IMR-90 (cell line): ENCODE measurements at regions not wholly inside any gene's neighbourhood (a gene's known extent, or its start where the extent isn't known, plus 50 kb on each side); places are given as distances from the start of the nearest gene placed in this dataset.

Source experiments
- ATAC-seq: fragments of 200-7000 bp; cut with Tn5 transposase; 2 replicates; pipeline ENCODE4 v1.9.1; 2020; ENCODE audit warnings: low read depth, mild to moderate bottlenecking, moderate library complexity
- BruUV-seq: library from RNA; stranded (reverse); fragments of 400-500 nt; replicated peaks from 2 replicates; lab custom pipeline; 2021; lab: Mats Ljungman, UMichigan
- CTCF ChIA-PET: fragments of 300-600 bp; formaldehyde crosslinking; extraction: SDS; loops from one replicate; lab custom pipeline; 2021; ENCODE audit warnings: antibody characterized with exemption; lab: Yijun Ruan, JAX
- POLR2A ChIA-PET: fragments of 300-600 bp; sonication (Branson Sonifier 250); formaldehyde crosslinking; loops from one replicate; lab custom pipeline; 2022; ENCODE audit warnings: antibody characterized with exemption; ENCODE audit not compliant: unreplicated experiment; lab: Charles Lee
- DNase-seq: peaks from one replicate; pipeline ENCODE4 v3.0.0; 2013
- H2AFZ ChIP-seq: replicated peaks from 2 replicates; pipeline ENCODE3; 2013; ENCODE audit warnings: low read length, mild to moderate bottlenecking; ENCODE audit not compliant: poor library complexity
- H2AK5ac ChIP-seq: 2 replicates; pipeline ENCODE4 v1.6.1; 2013; ENCODE audit warnings: low read depth, low read length, inconsistent platforms
- H2AK9ac ChIP-seq: replicated peaks from 2 replicates; pipeline ENCODE3; 2013; ENCODE audit warnings: mild to moderate bottlenecking, low read depth, low read length, moderate library complexity; ENCODE audit not compliant: poor library complexity
- H2BK120ac ChIP-seq: 2 replicates; pipeline ENCODE4 v1.6.1; 2013; ENCODE audit warnings: low read depth, low read length, inconsistent platforms
- H2BK15ac ChIP-seq: 3 replicates; pipeline ENCODE4 v1.6.1; 2013; ENCODE audit warnings: low read depth, low read length, inconsistent platforms
- H2BK20ac ChIP-seq: 2 replicates; pipeline ENCODE4 v1.6.1; 2013; ENCODE audit warnings: low read depth, mild to moderate bottlenecking, inconsistent platforms, low read length, moderate library complexity
- H2BK5ac ChIP-seq: 2 replicates; pipeline ENCODE4 v1.6.1; 2013; ENCODE audit warnings: mild to moderate bottlenecking, low read depth, low read length, inconsistent platforms; ENCODE audit not compliant: poor library complexity, severe bottlenecking
- H3K14ac ChIP-seq: replicated peaks from 2 replicates; pipeline ENCODE4 v1.6.1; 2013; ENCODE audit warnings: low read depth, low read length, inconsistent platforms
- H3K18ac ChIP-seq: 2 replicates; pipeline ENCODE4 v1.6.1; 2013; ENCODE audit warnings: low read depth, low read length, control low read depth
- H3K23ac ChIP-seq: 2 replicates; pipeline ENCODE4 v1.6.1; 2013; ENCODE audit warnings: low read depth, low read length, inconsistent platforms
- H3K27ac ChIP-seq: 2 replicates; pipeline ENCODE4 v1.5.1; 2013; ENCODE audit warnings: mild to moderate bottlenecking, control low read depth, low read length; ENCODE audit not compliant: insufficient read depth
- H3K27me3 ChIP-seq: 2 replicates; pipeline ENCODE4 v1.6.1; 2013; ENCODE audit warnings: low read length; ENCODE audit not compliant: control insufficient read depth, insufficient read depth
- H3K36me3 ChIP-seq: 2 replicates; pipeline ENCODE4 v1.6.1; 2013; ENCODE audit warnings: low read length, mixed read lengths; ENCODE audit not compliant: control insufficient read depth, insufficient read depth
- H3K4ac ChIP-seq: 2 replicates; pipeline ENCODE4 v1.6.1; 2013; ENCODE audit warnings: low read depth, low read length, inconsistent platforms
- H3K4me1 ChIP-seq: 2 replicates; pipeline ENCODE4 v1.6.1; 2013; ENCODE audit warnings: low read length, mixed read lengths; ENCODE audit not compliant: control insufficient read depth, insufficient read depth
- H3K4me2 ChIP-seq: 2 replicates; pipeline ENCODE4 v1.6.1; 2013; ENCODE audit warnings: low read depth, mild to moderate bottlenecking, control low read depth, low read length, moderate library complexity
- H3K4me3 ChIP-seq: 2 replicates; pipeline ENCODE4 v1.5.1; 2013; ENCODE audit warnings: low read depth, mild to moderate bottlenecking, control low read depth, low read length, moderate library complexity; ENCODE audit not compliant: insufficient read depth
- H3K56ac ChIP-seq: 2 replicates; pipeline ENCODE4 v1.6.1; 2013; ENCODE audit warnings: low read length, inconsistent platforms; ENCODE audit not compliant: insufficient read depth; ENCODE audit errors: extremely low read depth
- H3K79me1 ChIP-seq, 2 experiments: 2 replicates each; pipeline ENCODE4 v1.6.1; 2013; ENCODE audit warnings: low read length in 2 of 2, inconsistent platforms in 1 of 2, low read depth in 1 of 2
- H3K9ac ChIP-seq: 2 replicates; pipeline ENCODE4 v1.6.1; 2013; ENCODE audit warnings: low read depth, low read length, control low read depth
- H3K9me1 ChIP-seq: 2 replicates; pipeline ENCODE4 v1.6.1; 2013; ENCODE audit warnings: low read length, inconsistent platforms; ENCODE audit not compliant: insufficient read depth
- H3K9me3 ChIP-seq: 2 replicates; pipeline ENCODE4 v1.6.1; 2013; ENCODE audit warnings: low read length; ENCODE audit not compliant: control insufficient read depth, insufficient read depth
- H4K20me1 ChIP-seq: 2 replicates; pipeline ENCODE4 v1.6.1; 2013; ENCODE audit warnings: low read length, inconsistent platforms; ENCODE audit not compliant: insufficient read depth
- H4K5ac ChIP-seq: 2 replicates; pipeline ENCODE4 v1.6.1; 2013; ENCODE audit warnings: mild to moderate bottlenecking, low read depth, low read length, control low read depth
- H4K8ac ChIP-seq, 2 experiments: 2 replicates each; pipeline ENCODE4 v1.6.1; 2013; ENCODE audit warnings: low read depth in 2 of 2, low read length in 2 of 2, control low read depth in 1 of 2, inconsistent platforms in 1 of 2
- H4K91ac ChIP-seq: 2 replicates; pipeline ENCODE4 v1.6.1; 2013; ENCODE audit warnings: low read depth, low read length, inconsistent platforms; ENCODE audit not compliant: insufficient read depth
- BHLHE40 ChIP-seq: fragments of 150-350 bp; IDR thresholded peaks from 2 replicates; pipeline ENCODE4 v1.6.1; 2016; ENCODE audit warnings: mild to moderate bottlenecking, low read depth, low read length
- CEBPB ChIP-seq: IDR thresholded peaks from 2 replicates; pipeline ENCODE4 v1.6.1; 2012; ENCODE audit warnings: low read depth, low read length, improper control_type of control experiment
- CHD1 ChIP-seq: IDR thresholded peaks from 2 replicates; pipeline ENCODE4 v1.6.1; 2012; ENCODE audit warnings: low read depth, low read length, improper control_type of control experiment
- CTCF ChIP-seq: conservative IDR thresholded peaks from 2 replicates; pipeline ENCODE4 v1.5.1; 2012; ENCODE audit warnings: mild to moderate bottlenecking, low read depth, low read length, improper control_type of control experiment
- ELK1 ChIP-seq: fragments of 150-350 bp; IDR thresholded peaks from 2 replicates; pipeline ENCODE4 v1.6.1; 2016; ENCODE audit warnings: low read depth, mild to moderate bottlenecking, low read length, moderate library complexity, borderline replicate concordance
- FOS ChIP-seq: fragments of 150-350 bp; IDR thresholded peaks from 2 replicates; pipeline ENCODE4 v1.6.1; 2016; ENCODE audit warnings: low read depth, low read length
- MAFK ChIP-seq: IDR thresholded peaks from 2 replicates; pipeline ENCODE4 v1.6.1; 2012; ENCODE audit warnings: low read depth, low read length, improper control_type of control experiment
- MAZ ChIP-seq: IDR thresholded peaks from 2 replicates; pipeline ENCODE4 v1.6.1; 2012; ENCODE audit warnings: low read depth, mild to moderate bottlenecking, low read length, improper control_type of control experiment, moderate library complexity, borderline replicate concordance
- MXI1 ChIP-seq: IDR thresholded peaks from 2 replicates; pipeline ENCODE4 v1.6.1; 2012; ENCODE audit warnings: low read depth, mild to moderate bottlenecking, low read length, moderate library complexity, borderline replicate concordance
- NFE2L2 ChIP-seq: fragments of 150-350 bp; IDR thresholded peaks from 2 replicates; pipeline ENCODE4 v1.6.1; 2016; ENCODE audit warnings: low read depth, mild to moderate bottlenecking, low read length
- POLR2A ChIP-seq: IDR thresholded peaks from 2 replicates; pipeline ENCODE4 v1.6.1; 2012; ENCODE audit warnings: mild to moderate bottlenecking, low read depth, low read length
- RAD21 ChIP-seq: IDR thresholded peaks from 2 replicates; pipeline ENCODE4 v1.6.1; 2012; ENCODE audit warnings: low read length, improper control_type of control experiment
- RCOR1 ChIP-seq: IDR thresholded peaks from 2 replicates; pipeline ENCODE4 v1.6.1; 2012; ENCODE audit warnings: mild to moderate bottlenecking, low read length, improper control_type of control experiment; ENCODE audit not compliant: insufficient replicate concordance
- RFX5 ChIP-seq: IDR thresholded peaks from 2 replicates; pipeline ENCODE4 v1.8.0; 2012; ENCODE audit warnings: low read depth, mild to moderate bottlenecking, low read length, moderate library complexity
- SMC3 ChIP-seq: fragments of 150-350 bp; IDR thresholded peaks from 2 replicates; pipeline ENCODE4 v1.6.1; 2016; ENCODE audit warnings: low read depth, mild to moderate bottlenecking, antibody characterized with exemption, low read length, moderate library complexity
- USF2 ChIP-seq: fragments of 150-350 bp; IDR thresholded peaks from 2 replicates; pipeline ENCODE4 v1.6.1; 2017; ENCODE audit warnings: mild to moderate bottlenecking, antibody characterized with exemption, low read length, low read depth
- WGBS, 2 experiments: methylation state at CpG; one replicate each; pipeline versions ENCODE4 v1.1.5 to v1.1.7; 2013; ENCODE audit warnings: missing lambda C conversion rate in 2 of 2; ENCODE audit not compliant: insufficient read length in 1 of 2; ENCODE audit errors: extremely low coverage in 2 of 2; 5-methylcytosine and 5-hydroxymethylcytosine counted together
- dilution Hi-C: fragments of 300-500 bp; cut with HindIII; formaldehyde crosslinking; loops from one replicate; pipeline ENCODE4 v1.14.3; 2018; ENCODE audit warnings: low sequenced_read_pairs; ENCODE audit not compliant: unreplicated experiment
- in situ Hi-C: fragments of 300-500 bp; cut with MboI; formaldehyde crosslinking; loops from 3 replicates; pipeline ENCODE4 v1.14.3; 2019; ENCODE audit warnings: low sequenced_read_pairs, inconsistent platforms, mixed read lengths
- intact Hi-C: fragments of 100-400 bp; cut with micrococcal nuclease; formaldehyde crosslinking; loops from 2 replicates; pipeline ENCODE4 v1.10.0; 2022

GRCh38 chr13:107927557-107927956 is 287.8 kb downstream of the LIG4 start:
- Histone ChIP-seq H3K4me3 (no peak overlapping the region), H4K8ac (no peak overlapping the region), H2BK20ac (no peak overlapping the region), H3K79me1 (no peaks in the 10 kb centered on the region), H3K27ac (no peak overlapping the region), H3K56ac (no peak overlapping the region), H3K14ac (no peak overlapping the region), H2BK120ac (no peak overlapping the region), H3K36me3 (no peaks in the 10 kb centered on the region), H4K20me1 (no peaks in the 10 kb centered on the region), H4K91ac (no peak overlapping the region), H2AK5ac (no peak overlapping the region), H3K9ac (no peak overlapping the region), H3K23ac (no peak overlapping the region), H4K5ac (no peak overlapping the region), H3K4me2 (no peak overlapping the region), H3K18ac (no peak overlapping the region), H2BK15ac (no peak overlapping the region), H3K9me1 (no peaks in the 10 kb centered on the region), H2BK5ac (no peak overlapping the region), H2AK9ac (no peak overlapping the region), H3K9me3 (no peaks in the 10 kb centered on the region), H3K4me1 (no peaks in the 10 kb centered on the region), H2AFZ (no peak overlapping the region), H3K4ac (no peak overlapping the region), H3K27me3 (peaks cover 3% of the 10 kb centered on the region)
- no peak for TF ChIP-seq RFX5
- TF ChIP-seq RAD21 = no peak
- TF ChIP-seq NFE2L2 = no peak
- no peak for TF ChIP-seq FOS
- no peak for TF ChIP-seq BHLHE40
- TF ChIP-seq CEBPB = no peak
- TF ChIP-seq CTCF = no peak
- no peak for TF ChIP-seq CHD1
- no peak for TF ChIP-seq POLR2A
- TF ChIP-seq MXI1 = no peak
- TF ChIP-seq ELK1 = no peak
- no peak for TF ChIP-seq RCOR1
- TF ChIP-seq USF2 = no peak
- no peak for TF ChIP-seq SMC3
- TF ChIP-seq MAZ = no peak
- TF ChIP-seq MAFK = no peak
- no TSS peak for BruUV-seq
- in situ Hi-C loops = no loop called here
- POLR2A ChIA-PET = no interaction called here
- DNase-seq (no peak), ATAC-seq (no peak)
- no CpG with 5 or more reads among the region's 4 CpGs for WGBS, 2 experiments
- dilution Hi-C loops = no loop called here
- CTCF ChIA-PET = no interaction called here
- intact Hi-C loops = no loop called here
